ENCODE measurements at regions not wholly inside any gene's neighbourhood (a gene's known extent, or its start where the extent isn't known, plus 50 kb on each side); places are given as distances from the start of the nearest gene placed in this dataset.

DNA sequence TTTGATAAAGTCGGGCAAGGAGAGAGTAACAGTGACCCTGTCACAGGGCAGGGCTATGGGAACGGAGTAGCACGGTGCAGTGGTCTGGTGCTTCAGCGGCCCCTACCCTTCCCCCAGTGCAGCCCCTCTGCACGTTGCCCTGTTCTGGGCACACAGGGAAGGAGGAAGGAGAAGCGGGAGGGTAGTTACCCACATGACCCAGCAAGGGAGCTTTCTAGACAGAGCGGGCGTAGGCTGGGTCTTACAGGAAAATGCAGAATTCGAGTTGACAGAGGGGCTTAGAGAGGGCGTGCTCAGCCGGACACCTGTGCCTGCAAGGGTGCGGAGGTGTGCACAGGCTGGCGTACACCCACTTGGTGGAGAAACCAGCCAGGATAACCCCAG is 341.2 kb downstream of the NPHP4 start:
- intact Hi-C loops (cut with micrococcal nuclease): no loop called here
- peaks cover 6% of the 10 kb centered on the region for H3K9me3 Mint-ChIP-seq

DNA sequence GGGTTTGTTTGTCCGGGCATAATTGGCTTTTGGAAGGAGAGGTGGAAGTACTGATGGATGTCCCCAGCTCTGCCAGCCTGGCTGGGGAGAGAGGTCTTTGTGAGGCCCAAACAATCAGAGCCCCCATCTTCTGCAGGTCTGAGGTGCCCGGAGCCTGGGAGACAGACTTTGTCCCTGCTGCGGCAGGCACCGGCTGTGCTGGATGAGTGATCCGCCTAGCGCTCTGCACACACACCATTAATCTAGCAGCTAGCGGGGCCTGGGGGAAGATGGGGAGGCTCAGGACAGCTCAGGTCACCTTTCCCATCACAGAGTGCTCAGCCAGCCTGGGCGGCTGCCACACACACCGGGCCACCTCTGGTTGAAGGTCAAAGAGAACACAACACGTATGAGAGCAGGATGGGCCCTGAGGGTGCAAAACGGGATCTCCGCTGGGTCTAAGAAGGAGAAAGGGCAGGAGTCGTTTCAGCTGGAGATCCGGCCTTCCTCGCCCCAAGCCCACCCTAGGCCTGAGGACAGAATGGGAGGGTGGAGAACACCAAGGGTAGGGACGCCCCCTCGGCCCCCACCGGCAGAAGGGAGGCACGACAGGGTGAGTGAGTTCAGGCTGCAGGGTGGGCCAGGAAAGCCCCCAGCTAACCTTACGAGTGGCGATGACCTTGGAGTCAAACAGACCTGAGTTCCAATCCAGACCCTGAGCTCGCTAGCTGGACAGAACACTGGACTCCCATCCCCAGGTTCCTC is 341.8 kb downstream of the NPHP4 start:
- H3K4me1 Mint-ChIP-seq (ENCODE audit: low read depth): no peaks in the 10 kb centered on the region
- H3K27ac Mint-ChIP-seq: no peak overlapping the region
- no peak overlapping the region for H3K4me3 Mint-ChIP-seq
- H3K9me3 Mint-ChIP-seq: peaks cover 8% of the 10 kb centered on the region
- H3K36me3 Mint-ChIP-seq (ENCODE audit: low read depth): no peaks in the 10 kb centered on the region
- peaks cover 2% of the 10 kb centered on the region for H3K27me3 Mint-ChIP-seq (ENCODE audit: insufficient read depth)
- intact Hi-C loops (cut with micrococcal nuclease): no loop called here
- no peak for DNase-seq (ENCODE audit: low spot score)

More for the DNA sequence above, 341.2 kb downstream of the NPHP4 start:
- H3K36me3 Mint-ChIP-seq (ENCODE audit: low read depth): no peaks in the 10 kb centered on the region
- H3K4me3 Mint-ChIP-seq: no peak overlapping the region
- DNase-seq (ENCODE audit: low spot score): no peak
- no peak overlapping the region for H3K27ac Mint-ChIP-seq
- peaks cover 4% of the 10 kb centered on the region for H3K27me3 Mint-ChIP-seq (ENCODE audit: insufficient read depth)
- H3K4me1 Mint-ChIP-seq (ENCODE audit: low read depth): no peaks in the 10 kb centered on the region

DNA sequence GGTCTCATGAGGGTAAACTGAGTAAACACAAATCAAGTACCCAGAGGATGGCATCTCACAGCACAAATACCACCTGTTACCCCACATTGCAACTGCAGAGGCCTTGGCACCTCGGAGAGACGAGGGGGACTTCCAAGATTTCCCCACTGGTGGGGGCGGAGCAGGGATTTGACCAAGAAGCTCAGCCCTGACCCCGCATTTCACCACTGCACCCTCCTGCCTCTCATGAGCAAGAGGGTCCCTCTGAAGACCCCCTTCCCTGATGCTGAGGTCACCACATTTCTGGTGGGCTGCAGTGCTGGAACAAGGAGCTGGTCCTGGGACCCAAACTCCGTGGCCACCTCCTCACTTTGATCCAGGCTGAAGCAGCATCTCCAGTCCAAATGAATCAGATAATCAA is 342.4 kb downstream of the NPHP4 start:
- Mint-ChIP-seq H3K4me3 (no peak overlapping the region), H3K36me3 (ENCODE audit: low read depth) (no peaks in the 10 kb centered on the region), H3K4me1 (ENCODE audit: low read depth) (no peaks in the 10 kb centered on the region), H3K27me3 (ENCODE audit: insufficient read depth) (peaks cover 2% of the 10 kb centered on the region), H3K27ac (no peak overlapping the region), H3K9me3 (peaks cover 10% of the 10 kb centered on the region)
- no peak for DNase-seq (ENCODE audit: low spot score)
- intact Hi-C loops (cut with micrococcal nuclease): no loop called here

DNA sequence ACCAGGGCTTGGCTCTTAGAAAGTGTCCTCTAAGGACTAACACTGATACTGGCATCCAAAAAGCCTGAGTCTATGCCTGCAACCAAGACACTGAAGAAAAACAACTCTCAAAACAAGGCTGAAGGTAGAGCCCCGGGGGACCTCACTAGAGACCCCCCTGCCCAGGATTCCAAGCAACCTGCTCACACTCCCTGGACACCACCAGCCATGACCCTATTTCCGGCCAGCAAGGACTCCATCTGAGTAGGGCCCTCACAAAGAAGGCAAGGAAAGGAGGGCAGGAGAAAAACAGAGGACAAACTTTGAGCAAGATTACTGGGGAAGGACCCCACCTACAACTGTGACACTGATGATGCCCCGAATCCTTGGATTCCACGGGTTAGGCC is 343.1 kb downstream of the NPHP4 start:
- DNase-seq (ENCODE audit: low spot score): no peak
- Mint-ChIP-seq H3K27me3 (ENCODE audit: insufficient read depth) (peaks cover 2% of the 10 kb centered on the region), H3K9me3 (peaks cover 10% of the 10 kb centered on the region), H3K36me3 (ENCODE audit: low read depth) (no peaks in the 10 kb centered on the region), H3K4me3 (no peak overlapping the region), H3K27ac (no peak overlapping the region), H3K4me1 (ENCODE audit: low read depth) (no peaks in the 10 kb centered on the region)
- intact Hi-C loops (cut with micrococcal nuclease): no loop called here

DNA sequence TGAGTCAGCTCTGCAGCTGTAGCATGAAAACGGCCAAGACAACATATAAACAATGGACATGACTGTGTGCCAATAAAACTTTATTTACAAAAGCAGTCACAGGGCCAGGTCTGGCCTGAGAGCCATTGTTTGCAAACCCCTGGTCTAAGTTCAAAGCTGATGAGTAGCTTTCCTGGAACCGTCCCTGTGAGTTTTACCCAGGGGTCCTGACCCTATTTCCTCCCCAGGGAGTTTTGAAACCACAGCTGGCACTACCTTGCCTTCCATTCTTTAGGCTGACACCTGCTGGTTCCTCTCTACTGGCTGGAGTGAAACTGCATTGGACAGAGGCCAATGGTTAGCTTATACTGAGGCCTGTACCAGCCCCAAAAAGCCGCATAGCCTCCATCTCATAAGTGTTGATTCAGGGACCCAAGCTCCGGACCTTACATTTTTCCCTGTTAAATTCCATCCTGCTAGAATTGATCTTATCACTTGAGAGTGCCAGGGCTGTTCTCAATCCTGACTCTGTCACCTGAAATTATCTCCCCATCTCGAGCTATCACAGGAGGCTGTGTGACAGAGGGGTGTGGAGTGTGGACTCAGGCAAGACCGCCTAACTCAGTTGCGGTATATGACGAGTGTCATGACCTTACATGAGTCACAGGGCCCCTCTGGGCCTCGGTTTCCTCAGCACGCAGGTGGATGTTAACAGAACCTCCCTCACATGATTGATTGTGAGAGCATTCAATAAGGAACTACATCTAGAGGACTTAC is 343.6 kb downstream of the NPHP4 start:
- no peak for DNase-seq (ENCODE audit: low spot score)
- intact Hi-C loops (cut with micrococcal nuclease): no loop called here
- no peaks in the 10 kb centered on the region for H3K4me1 Mint-ChIP-seq (ENCODE audit: low read depth)
- H3K27ac Mint-ChIP-seq: no peak overlapping the region
- no peak overlapping the region for H3K4me3 Mint-ChIP-seq
- H3K9me3 Mint-ChIP-seq: peaks cover 10% of the 10 kb centered on the region
- no peaks in the 10 kb centered on the region for H3K36me3 Mint-ChIP-seq (ENCODE audit: low read depth)
- peaks cover 2% of the 10 kb centered on the region for H3K27me3 Mint-ChIP-seq (ENCODE audit: insufficient read depth)

DNA sequence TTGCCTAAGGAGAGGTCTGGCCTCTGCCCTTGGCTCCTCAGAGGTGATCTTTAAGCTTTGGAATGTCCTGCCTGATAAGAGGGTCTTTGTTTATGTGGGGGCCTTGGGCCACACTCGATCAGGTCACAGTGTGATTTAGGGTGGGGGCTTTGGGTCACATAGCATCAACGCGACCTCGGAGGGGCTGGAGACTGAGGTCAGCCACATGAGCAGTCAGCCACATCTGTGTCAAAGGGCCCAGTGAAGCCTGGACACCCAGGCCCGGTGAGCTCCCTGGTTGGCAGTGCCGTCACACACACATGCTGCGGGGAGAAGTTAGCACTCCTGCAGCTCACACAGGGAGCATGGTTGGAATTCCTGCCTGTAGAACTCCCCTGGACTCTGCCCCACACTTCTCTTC is 345.0 kb downstream of the NPHP4 start:
- DNase-seq (ENCODE audit: low spot score): no peak
- no peaks in the 10 kb centered on the region for H3K27me3 Mint-ChIP-seq (ENCODE audit: insufficient read depth)
- intact Hi-C loops (cut with micrococcal nuclease): no loop called here
- H3K9me3 Mint-ChIP-seq: peaks cover 10% of the 10 kb centered on the region
- no peaks in the 10 kb centered on the region for H3K4me1 Mint-ChIP-seq (ENCODE audit: low read depth)
- H3K36me3 Mint-ChIP-seq (ENCODE audit: low read depth): no peaks in the 10 kb centered on the region
- no peak overlapping the region for H3K4me3 Mint-ChIP-seq
- no peak overlapping the region for H3K27ac Mint-ChIP-seq

DNA sequence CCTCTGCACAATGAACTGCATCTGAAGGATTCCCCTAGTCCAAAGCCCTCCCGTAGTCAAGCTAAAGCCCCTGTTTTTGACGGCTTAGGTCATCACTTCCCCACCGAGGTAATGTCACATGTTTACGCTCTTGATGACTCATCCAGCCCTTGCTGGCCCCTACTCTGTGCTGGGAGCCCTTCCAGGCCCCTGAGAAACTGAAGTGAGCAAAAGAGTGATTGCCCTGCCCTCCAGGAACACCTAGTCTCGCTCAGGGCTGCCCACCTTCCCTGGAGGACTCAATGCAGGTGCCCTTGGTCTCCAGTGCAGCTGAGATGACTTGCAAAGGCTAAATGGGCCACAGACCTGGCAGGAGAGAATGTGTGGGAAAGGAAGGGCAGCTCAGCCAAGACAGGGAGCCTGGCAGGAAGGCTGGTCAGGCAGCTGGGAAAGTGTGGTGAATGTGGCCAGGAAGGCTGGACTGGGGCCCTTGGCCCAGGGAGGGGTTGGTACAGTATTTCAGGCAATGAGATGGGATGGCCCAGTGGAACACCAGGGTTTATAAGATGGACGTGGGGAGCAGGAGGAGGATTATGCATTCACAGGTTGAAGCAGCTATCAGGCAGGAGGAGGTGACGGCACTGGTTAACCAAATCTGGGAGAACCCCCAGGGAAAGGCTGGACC is 345.6 kb downstream of the NPHP4 start:
- Mint-ChIP-seq H3K4me3 (no peak overlapping the region), H3K4me1 (ENCODE audit: low read depth) (no peaks in the 10 kb centered on the region), H3K27me3 (ENCODE audit: insufficient read depth) (peaks cover 3% of the 10 kb centered on the region), H3K36me3 (ENCODE audit: low read depth) (no peaks in the 10 kb centered on the region), H3K9me3 (peaks cover 10% of the 10 kb centered on the region), H3K27ac (no peak overlapping the region)
- intact Hi-C loops (cut with micrococcal nuclease): no loop called here
- no peak for DNase-seq (ENCODE audit: low spot score)

DNA sequence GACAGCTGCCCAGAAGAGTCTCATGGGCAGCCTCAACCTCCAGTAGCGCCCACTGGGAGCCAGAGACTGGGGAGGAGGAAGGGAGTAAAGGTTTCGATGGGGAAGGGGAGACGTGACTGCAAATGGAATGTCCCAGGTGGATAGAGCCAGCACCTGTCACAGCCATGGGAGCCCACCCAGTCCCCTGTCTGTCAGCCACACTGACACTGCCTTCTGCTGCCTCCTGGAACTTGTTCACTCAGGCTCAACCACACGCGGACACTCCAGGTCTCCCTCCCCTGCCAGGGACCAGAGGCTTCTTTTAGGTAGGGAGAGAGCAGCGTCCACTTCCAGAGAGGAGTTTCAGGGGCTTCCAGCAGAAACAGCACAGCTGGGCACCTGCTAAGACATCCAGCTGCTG is 346.3 kb downstream of the NPHP4 start:
- no peak overlapping the region for H3K27ac Mint-ChIP-seq
- H3K4me1 Mint-ChIP-seq (ENCODE audit: low read depth): no peaks in the 10 kb centered on the region
- no peak overlapping the region for H3K4me3 Mint-ChIP-seq
- intact Hi-C loops (cut with micrococcal nuclease): no loop called here
- H3K36me3 Mint-ChIP-seq (ENCODE audit: low read depth): no peaks in the 10 kb centered on the region
- DNase-seq (ENCODE audit: low spot score): no peak
- H3K27me3 Mint-ChIP-seq (ENCODE audit: insufficient read depth): peaks cover 5% of the 10 kb centered on the region
- peaks cover 10% of the 10 kb centered on the region for H3K9me3 Mint-ChIP-seq

DNA sequence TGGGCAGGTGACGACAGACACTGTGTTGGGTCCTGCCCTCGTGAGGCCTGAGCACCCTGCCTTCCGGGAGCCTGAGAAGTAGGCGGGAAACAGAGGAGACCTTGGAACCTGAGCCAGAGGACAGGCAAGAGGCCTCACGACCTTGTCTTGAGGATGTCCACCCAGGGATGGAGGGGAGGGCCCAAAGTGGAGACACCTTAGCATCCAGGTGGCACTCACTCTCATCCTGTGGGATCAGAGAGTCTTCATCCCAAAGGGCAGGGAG is 347.2 kb downstream of the NPHP4 start:
- H3K4me1 Mint-ChIP-seq (ENCODE audit: low read depth): no peaks in the 10 kb centered on the region
- no peak overlapping the region for H3K4me3 Mint-ChIP-seq
- intact Hi-C loops (cut with micrococcal nuclease): no loop called here
- H3K9me3 Mint-ChIP-seq: peaks cover 10% of the 10 kb centered on the region
- H3K27me3 Mint-ChIP-seq (ENCODE audit: insufficient read depth): peaks cover 7% of the 10 kb centered on the region
- no peaks in the 10 kb centered on the region for H3K36me3 Mint-ChIP-seq (ENCODE audit: low read depth)
- no peak overlapping the region for H3K27ac Mint-ChIP-seq
- DNase-seq (ENCODE audit: low spot score): no peak

DNA sequence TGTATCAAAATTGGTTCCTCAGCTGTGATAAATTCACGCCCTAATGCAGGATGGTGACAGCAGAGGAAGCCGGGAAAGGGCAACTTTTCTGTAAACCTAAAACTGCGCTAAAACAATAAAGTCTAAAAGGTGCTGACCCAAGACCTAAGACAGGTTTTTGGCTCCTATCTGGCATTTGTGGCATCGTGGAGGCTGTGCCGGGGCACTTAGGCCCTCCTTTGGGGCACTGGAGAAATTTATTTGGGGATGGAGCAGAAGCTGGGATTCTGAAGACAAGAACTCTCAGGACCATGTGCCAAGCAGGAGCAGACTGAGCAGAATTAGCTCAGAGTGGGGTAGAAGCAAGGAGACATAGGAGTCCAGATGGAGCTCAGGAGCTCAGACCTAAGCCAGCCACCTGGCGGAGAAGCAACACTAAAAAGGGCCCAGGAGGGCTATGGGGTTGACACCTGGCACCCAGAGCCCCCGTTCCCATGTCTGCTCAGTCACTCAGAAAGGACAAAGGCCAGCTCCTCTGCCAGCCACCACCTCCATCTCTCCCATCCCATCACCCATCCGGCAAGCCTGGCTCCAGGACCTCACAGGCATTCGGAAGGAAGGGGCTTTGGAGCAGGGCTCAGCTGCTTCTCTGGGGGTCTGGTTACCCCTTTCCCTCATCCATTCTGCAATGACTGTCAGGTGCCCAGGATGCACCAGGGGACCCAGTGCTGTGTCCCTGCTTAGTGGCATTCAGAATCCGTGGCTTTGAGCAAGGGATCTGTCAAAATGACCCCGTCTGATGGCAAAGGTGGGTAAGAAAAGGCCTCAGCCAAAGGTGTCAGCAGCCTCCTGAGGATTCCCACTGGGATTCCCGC is 347.7 kb downstream of the NPHP4 start:
- no peak for DNase-seq (ENCODE audit: low spot score)
- Mint-ChIP-seq H3K27me3 (ENCODE audit: insufficient read depth) (peaks cover 7% of the 10 kb centered on the region), H3K4me3 (no peak overlapping the region), H3K9me3 (peaks cover 10% of the 10 kb centered on the region), H3K36me3 (ENCODE audit: low read depth) (no peaks in the 10 kb centered on the region), H3K4me1 (ENCODE audit: low read depth) (no peaks in the 10 kb centered on the region), H3K27ac (no peak overlapping the region)
- intact Hi-C loops (cut with micrococcal nuclease): no loop called here

DNA sequence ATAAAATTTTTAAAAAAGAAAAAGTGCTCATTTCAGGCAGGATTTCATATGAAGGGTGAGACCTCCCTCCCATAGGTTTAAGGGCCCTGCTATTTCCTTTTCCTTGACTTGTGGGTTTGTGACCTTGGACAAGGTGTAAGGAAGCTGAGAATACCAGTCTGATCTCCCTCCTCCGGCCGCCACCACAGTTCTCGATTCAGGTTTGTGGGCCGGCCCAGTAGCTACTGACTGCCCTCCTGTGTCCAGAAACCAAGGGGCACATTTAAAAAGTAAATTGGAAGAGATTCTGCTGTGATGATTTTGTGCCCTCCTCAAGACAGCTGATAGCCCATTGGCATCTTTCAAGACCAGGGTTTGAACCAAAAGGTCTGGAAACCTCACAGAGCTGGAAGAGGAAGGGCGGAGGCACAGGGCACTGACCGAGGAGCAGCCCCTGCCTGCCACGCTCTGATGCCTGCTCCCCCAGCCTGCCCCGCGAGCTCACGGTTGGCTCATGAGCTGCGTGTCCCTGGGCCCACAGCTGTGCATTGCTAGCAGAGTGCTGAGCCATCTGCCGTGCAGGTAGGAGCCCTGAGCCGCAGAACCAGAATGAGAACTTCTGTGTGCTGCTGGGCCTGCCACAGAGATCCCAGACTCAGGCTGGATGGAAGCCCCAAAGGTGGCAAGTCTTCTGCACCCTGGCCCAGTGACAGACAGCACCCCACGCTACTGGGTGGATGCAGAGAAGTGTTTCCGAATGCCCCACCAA is 348.7 kb downstream of the NPHP4 start:
- peaks cover 10% of the 10 kb centered on the region for H3K9me3 Mint-ChIP-seq
- peaks cover 7% of the 10 kb centered on the region for H3K27me3 Mint-ChIP-seq (ENCODE audit: insufficient read depth)
- no peaks in the 10 kb centered on the region for H3K36me3 Mint-ChIP-seq (ENCODE audit: low read depth)
- no peaks in the 10 kb centered on the region for H3K4me1 Mint-ChIP-seq (ENCODE audit: low read depth)
- intact Hi-C loops (cut with micrococcal nuclease): no loop called here
- H3K27ac Mint-ChIP-seq: no peak overlapping the region
- DNase-seq (ENCODE audit: low spot score): no peak
- H3K4me3 Mint-ChIP-seq: no peak overlapping the region

DNA sequence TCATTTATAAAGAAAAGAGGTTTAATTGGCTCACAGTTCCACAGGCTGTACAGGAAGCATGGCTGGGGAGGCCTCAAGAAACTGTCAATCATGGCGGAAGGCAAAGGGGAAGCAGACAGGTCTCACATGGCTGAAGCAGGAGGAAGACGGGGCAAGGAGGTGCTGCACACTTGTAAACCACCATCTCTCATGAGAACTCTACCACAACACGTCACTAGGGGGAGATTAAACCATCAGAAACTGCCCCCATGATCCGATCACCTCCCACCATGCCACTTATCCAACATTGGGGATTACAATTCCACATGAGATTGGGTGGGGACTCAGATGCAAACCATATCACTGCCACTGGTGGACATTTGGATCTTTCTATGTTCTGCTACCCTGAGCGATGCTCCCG is 351.4 kb downstream of the NPHP4 start:
- no peak for DNase-seq (ENCODE audit: low spot score)
- H3K27me3 Mint-ChIP-seq (ENCODE audit: insufficient read depth): peaks cover 7% of the 10 kb centered on the region
- H3K4me1 Mint-ChIP-seq (ENCODE audit: low read depth): no peaks in the 10 kb centered on the region
- no peak overlapping the region for H3K4me3 Mint-ChIP-seq
- intact Hi-C loops (cut with micrococcal nuclease): no loop called here
- H3K27ac Mint-ChIP-seq: no peak overlapping the region
- H3K9me3 Mint-ChIP-seq: peaks cover 7% of the 10 kb centered on the region
- no peaks in the 10 kb centered on the region for H3K36me3 Mint-ChIP-seq (ENCODE audit: low read depth)
